Neural cell (in vitro differentiated cells): ENCODE measurements at regions not wholly inside any gene's neighbourhood (a gene's known extent, or its start where the extent isn't known, plus 50 kb on each side); places are given as distances from the start of the nearest gene placed in this dataset.

Experiments
- H2AFZ ChIP-seq: fragments of 200-600, 300-800 bp; sonication (generic), shearing (Covaris generic); 2 replicates; pipeline ENCODE4 v1.6.0; 2014; ENCODE audit warnings: low read depth, mild to moderate bottlenecking, antibody characterized with exemption, low read length, moderate library complexity
- H3F3A ChIP-seq: fragments of 200-600 bp; shearing (Covaris generic); 2 replicates; pipeline ENCODE4 v1.6.1; 2016; ENCODE audit warnings: mild to moderate bottlenecking, moderate library complexity, mixed read lengths, antibody characterized with exemption, low read length; ENCODE audit not compliant: insufficient read depth, poor library complexity, severe bottlenecking
- H3K27ac ChIP-seq: fragments of 200-600, 300-800 bp; sonication (generic), shearing (Covaris generic); 2 replicates; pipeline ENCODE4 v1.5.1; 2014; ENCODE audit warnings: mild to moderate bottlenecking, low read length, moderate library complexity
- H3K27me3 ChIP-seq: fragments of 300-800, 200-600 bp; sonication (generic), shearing (Covaris generic); 2 replicates; pipeline ENCODE4 v1.6.0; 2014; ENCODE audit warnings: mild to moderate bottlenecking, low read depth, low read length, moderate library complexity; ENCODE audit not compliant: insufficient read depth
- H3K36me3 ChIP-seq: fragments of 300-800, 200-600 bp; sonication (generic), shearing (Covaris generic); 2 replicates; pipeline ENCODE4 v1.5.1; 2014; ENCODE audit warnings: mild to moderate bottlenecking, antibody characterized with exemption, low read length, moderate library complexity; ENCODE audit not compliant: insufficient read depth
- H3K4me2 ChIP-seq: fragments of 300-800, 200-600 bp; sonication (generic), shearing (Covaris generic); 2 replicates; pipeline ENCODE4 v1.6.0; 2014; ENCODE audit warnings: mild to moderate bottlenecking, low read length
- H3K4me3 ChIP-seq: fragments of 300-800, 200-600 bp; sonication (generic), shearing (Covaris generic); 2 replicates; pipeline ENCODE4 v1.5.1; 2014; ENCODE audit warnings: mild to moderate bottlenecking, low read length, moderate library complexity
- H3K79me2 ChIP-seq: fragments of 200-600 bp; shearing (Covaris generic); replicated peaks from 2 replicates; pipeline ENCODE4 v1.6.0; 2014; ENCODE audit warnings: mild to moderate bottlenecking, low read length, moderate library complexity; ENCODE audit not compliant: insufficient read depth
- H3K9ac ChIP-seq: fragments of 300-800, 200-600 bp; sonication (generic), shearing (Covaris generic); 2 replicates; pipeline ENCODE4 v1.6.1; 2016; ENCODE audit warnings: mild to moderate bottlenecking, low read length, mixed read lengths
- H3K9me2 ChIP-seq: fragments of 200-600 bp; shearing (Covaris generic); 2 replicates; pipeline ENCODE4 v1.6.1; 2016; ENCODE audit warnings: mild to moderate bottlenecking, low read length, mixed read lengths; ENCODE audit not compliant: insufficient read depth
- H3K9me3 ChIP-seq: fragments of 200-600, 300-800 bp; sonication (generic), shearing (Covaris generic); 2 replicates; pipeline ENCODE4 v1.6.1; 2016; ENCODE audit warnings: mild to moderate bottlenecking, mixed run types, low read length, moderate library complexity, mixed read lengths
- H4K20me1 ChIP-seq: fragments of 200-600 bp; shearing (Covaris generic); 2 replicates; pipeline ENCODE4 v1.6.1; 2016; ENCODE audit warnings: mild to moderate bottlenecking, mixed run types; ENCODE audit not compliant: insufficient read depth
- CTCF ChIP-seq: fragments of 450-650 bp; IDR thresholded peaks from 2 replicates; pipeline ENCODE4 v1.5.1; 2014; ENCODE audit warnings: antibody characterized with exemption, mild to moderate bottlenecking, moderate library complexity; ENCODE audit not compliant: poor library complexity, severe bottlenecking
- EP300 ChIP-seq: fragments of 450-650 bp; conservative IDR thresholded peaks from 2 replicates; pipeline ENCODE4 v1.6.1; 2014; ENCODE audit warnings: antibody characterized with exemption, mild to moderate bottlenecking, moderate library complexity; ENCODE audit not compliant: poor library complexity, severe bottlenecking
- EZH2 ChIP-seq: fragments of 200-600, 300-800 bp; shearing (Covaris generic), sonication (generic); IDR thresholded peaks from 2 replicates; pipeline ENCODE4 v1.6.1; 2014; ENCODE audit warnings: antibody characterized with exemption, low read length, borderline replicate concordance, mild to moderate bottlenecking; ENCODE audit not compliant: insufficient read depth, poor library complexity, severe bottlenecking
- MXI1 ChIP-seq: fragments of 450-650 bp; conservative IDR thresholded peaks from 2 replicates; pipeline ENCODE4 v1.6.1; 2014; ENCODE audit warnings: antibody characterized with exemption, mild to moderate bottlenecking; ENCODE audit not compliant: poor library complexity, severe bottlenecking
- POLR2AphosphoS5 ChIP-seq: IDR thresholded peaks from 2 replicates; pipeline ENCODE4 v1.6.1; 2012
- RAD21 ChIP-seq: fragments of 450-650 bp; conservative IDR thresholded peaks from 2 replicates; pipeline ENCODE4 v1.6.1; 2014; ENCODE audit warnings: antibody characterized with exemption, mild to moderate bottlenecking, moderate library complexity
- REST ChIP-seq: IDR thresholded peaks from 2 replicates; pipeline ENCODE4 v1.6.1; 2012; ENCODE audit warnings: borderline replicate concordance
- SMC3 ChIP-seq: fragments of 450-650 bp; conservative IDR thresholded peaks from 2 replicates; pipeline ENCODE4 v1.6.1; 2014; ENCODE audit warnings: antibody characterized with exemption, mild to moderate bottlenecking, moderate library complexity; ENCODE audit not compliant: poor library complexity
- TAF1 ChIP-seq: IDR thresholded peaks from 2 replicates; pipeline ENCODE4 v1.6.1; 2012; ENCODE audit warnings: low read depth

- peaks cover 3% of the 10 kb centered on the region for H3K27me3 ChIP-seq
- H2AFZ ChIP-seq: no peak overlapping the region
- no peaks in the 10 kb centered on the region for H3F3A ChIP-seq
- TF ChIP-seq REST: no peak
- no peak overlapping the region for H3K4me3 ChIP-seq
- H3K9me3 ChIP-seq: no peaks in the 10 kb centered on the region
- H3K9ac ChIP-seq: no peak overlapping the region
- no peaks in the 10 kb centered on the region for H3K9me2 ChIP-seq
- no peaks in the 10 kb centered on the region for H3K79me2 ChIP-seq
- H3K36me3 ChIP-seq: no peaks in the 10 kb centered on the region
- H3K4me2 ChIP-seq: no peak overlapping the region
- no peak overlapping the region for H3K27ac ChIP-seq
- no peaks in the 10 kb centered on the region for H4K20me1 ChIP-seq
These were observed 53.4 kb upstream of the LHX5 start for GRCh38 chr12:113525066-113525465.

- Histone ChIP-seq H3K4me2 (no peak overlapping the region), H3K9me3 (no peaks in the 10 kb centered on the region)
- TF ChIP-seq SMC3: no peak
- TF ChIP-seq RAD21: no peak
- TF ChIP-seq TAF1: no peak
- TF ChIP-seq EP300: no peak
- TF ChIP-seq EZH2: no peak
- TF ChIP-seq MXI1: no peak
- no peak for TF ChIP-seq CTCF
- no peak for TF ChIP-seq POLR2AphosphoS5
- no peak for TF ChIP-seq REST
These were observed 52.8 kb upstream of the LHX5 start for GRCh38 chr12:113524495-113524894.

More at GRCh38 chr12:113524495-113524894, 52.8 kb upstream of the LHX5 start:
- Histone ChIP-seq H3K27ac (no peak overlapping the region), H4K20me1 (no peaks in the 10 kb centered on the region), H3K9me2 (no peaks in the 10 kb centered on the region), H3F3A (no peaks in the 10 kb centered on the region), H3K4me3 (no peak overlapping the region), H2AFZ (no peak overlapping the region), H3K27me3 (peaks cover 7% of the 10 kb centered on the region), H3K79me2 (no peaks in the 10 kb centered on the region), H3K36me3 (no peaks in the 10 kb centered on the region), H3K9ac (no peak overlapping the region)
